Umbilical cord (tissue), 1 donor: ENCODE measurements at regions not wholly inside any gene's neighbourhood (a gene's known extent, or its start where the extent isn't known, plus 50 kb on each side); places are given as distances from the start of the nearest gene placed in this dataset.

Experiments
- DNase-seq: peaks from one replicate; pipeline ENCODE4 v3.0.0-alpha.2; 2015; ENCODE audit warnings: low spot score

- DNase-seq, result no peak
These were observed 397.2 kb upstream of the FANCL start for GRCh38 chr2:58638256-58638805.

DNA sequence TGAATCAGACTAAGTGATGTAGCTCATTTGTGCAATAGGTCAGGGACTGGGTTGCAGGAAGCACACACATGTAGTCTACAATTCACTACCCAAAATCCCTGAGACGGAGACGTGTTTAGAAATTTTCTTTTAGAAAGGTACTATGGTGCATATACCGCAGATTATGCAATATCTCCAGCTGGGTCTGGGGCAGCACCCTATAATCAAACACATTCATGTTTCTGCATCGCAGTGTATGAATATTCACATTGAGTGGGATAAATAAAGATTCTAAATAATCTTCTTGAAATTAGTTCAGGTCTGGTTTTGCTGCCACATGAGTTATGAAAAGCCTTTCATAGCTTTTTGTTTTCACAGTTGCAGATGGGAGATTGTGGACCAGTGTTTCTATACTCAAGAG lies 395.7 kb upstream of the FANCL start:
- no peak for DNase-seq

DNA sequence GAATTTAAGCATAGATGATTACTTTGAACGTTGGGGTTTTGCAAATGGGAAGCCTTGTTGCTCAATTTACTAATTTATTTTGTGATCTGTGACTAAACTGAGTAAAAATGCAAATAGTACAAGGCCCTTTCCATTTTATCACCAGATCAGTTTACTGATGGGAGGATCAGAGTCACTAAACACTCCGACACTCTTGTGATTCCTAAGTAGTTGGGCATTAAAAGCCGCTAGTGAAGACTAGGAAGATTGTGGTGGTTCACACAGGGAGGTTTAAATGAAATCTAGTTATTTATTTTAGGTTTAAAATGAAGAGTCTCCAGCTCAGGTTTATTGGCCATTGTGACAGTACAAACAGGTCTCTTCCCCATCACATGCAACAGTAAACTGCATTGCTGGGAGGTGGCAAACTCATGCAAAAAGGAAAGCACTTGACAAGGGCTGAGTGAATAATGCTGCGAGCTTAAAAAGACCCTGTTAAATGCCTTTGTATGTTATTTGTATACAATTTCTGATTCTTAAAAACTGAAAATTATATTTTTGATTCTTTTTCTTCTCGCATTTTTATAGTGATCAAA lies 394.8 kb upstream of the FANCL start:
- no peak for DNase-seq

- DNase-seq, result no peak
These were observed 393.7 kb upstream of the FANCL start for GRCh38 chr2:58634653-58635370.

GRCh38 chr2:58633613-58634365 lies 392.7 kb upstream of the FANCL start:
- no peak for DNase-seq

- DNase-seq, result no peak
These were observed 390.9 kb upstream of the FANCL start for GRCh38 chr2:58631986-58632385.

DNA sequence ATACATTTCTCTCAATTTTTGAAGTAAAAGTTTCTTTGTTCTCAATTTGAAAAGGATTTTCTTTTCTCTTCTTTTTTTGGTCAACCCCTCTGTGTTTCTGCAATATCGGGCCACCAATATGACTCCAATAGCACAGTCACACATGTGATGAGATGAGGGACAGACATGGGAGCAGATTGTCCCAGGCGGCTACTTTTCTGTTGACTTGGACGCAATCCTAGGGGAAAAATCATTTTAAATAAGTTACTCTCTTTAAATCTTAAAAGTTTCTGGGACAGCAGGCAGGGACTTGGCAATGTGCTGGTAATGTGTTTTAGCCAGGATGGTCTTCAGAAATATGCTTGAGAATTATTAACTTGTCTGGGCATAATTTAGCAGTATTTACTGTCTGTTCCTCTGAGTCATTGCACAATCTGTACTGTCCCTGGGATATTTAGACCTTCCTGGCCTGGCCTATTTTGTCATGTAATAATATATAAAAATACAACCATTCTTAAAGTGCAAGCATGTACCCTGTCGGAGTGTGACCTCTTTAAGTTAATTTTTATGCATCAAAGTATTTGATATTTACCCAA lies 388.5 kb upstream of the FANCL start:
- no peak for DNase-seq

DNA sequence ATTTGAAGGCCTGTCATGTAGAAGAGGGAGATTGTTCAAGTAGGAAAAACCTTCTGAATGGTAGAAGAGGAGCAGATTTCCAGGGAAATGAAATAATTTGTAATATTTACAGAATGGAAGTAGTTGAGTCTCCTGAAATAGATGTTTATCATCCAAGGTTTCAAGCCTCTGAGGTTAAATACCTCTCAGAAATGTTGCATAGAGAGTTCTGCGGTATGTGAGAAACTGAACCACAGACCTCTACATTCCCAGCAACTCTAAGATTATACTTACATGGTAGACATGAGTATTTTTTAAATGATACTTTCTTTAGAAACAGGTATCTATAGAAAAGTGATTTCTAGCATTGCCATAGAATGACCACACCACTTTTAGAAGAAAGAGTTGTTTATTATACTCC lies 379.8 kb upstream of the FANCL start:
- no peak for DNase-seq

GRCh38 chr2:58620093-58620492 lies 379.0 kb upstream of the FANCL start:
- no peak for DNase-seq

GRCh38 chr2:58616961-58617360 lies 375.8 kb upstream of the FANCL start:
- no peak for DNase-seq

GRCh38 chr2:58614219-58614618 lies 373.1 kb upstream of the FANCL start:
- no peak for DNase-seq

GRCh38 chr2:58612973-58613372 lies 371.8 kb upstream of the FANCL start:
- DNase-seq, result no peak

DNA sequence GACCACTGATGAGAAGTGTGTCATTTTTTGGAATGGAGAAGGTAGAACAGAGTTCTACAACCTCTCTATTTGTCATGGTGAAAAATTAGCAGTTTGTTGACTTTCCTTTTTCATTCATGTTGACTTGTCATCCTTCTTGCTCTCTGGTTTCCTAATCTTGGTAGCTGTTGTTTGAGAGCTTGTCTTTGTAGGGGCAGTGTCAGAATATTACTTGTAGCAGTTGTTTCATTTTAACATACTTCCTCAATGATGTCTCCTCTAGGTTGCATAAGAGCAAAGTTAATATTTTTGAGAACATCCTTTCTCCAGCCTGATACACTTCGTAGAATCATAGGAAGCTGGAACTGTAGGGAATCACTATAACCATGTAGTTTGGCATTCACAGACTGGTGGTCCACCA lies 368.2 kb upstream of the FANCL start:
- DNase-seq, result no peak

DNA sequence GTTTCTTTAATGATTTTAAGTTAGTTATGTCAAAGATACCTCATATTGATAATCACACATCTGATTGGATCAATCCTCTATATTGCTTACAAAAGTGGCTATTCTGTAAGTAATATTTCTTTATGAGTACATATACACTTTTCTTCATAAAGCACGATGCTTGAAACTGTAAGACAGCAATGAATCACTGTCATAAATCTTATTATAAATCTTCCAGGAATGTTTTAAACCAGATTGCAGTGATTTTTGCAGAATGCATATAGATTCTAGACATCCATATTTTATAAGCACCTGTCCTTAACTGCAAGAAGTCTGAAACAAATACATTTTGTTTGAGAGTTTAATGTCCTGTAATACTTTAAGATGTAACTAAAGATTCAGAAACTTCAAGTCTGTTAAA lies 367.0 kb upstream of the FANCL start:
- DNase-seq, result no peak

- DNase-seq, result no peak
These were observed 366.3 kb upstream of the FANCL start for GRCh38 chr2:58607448-58607847.

DNA sequence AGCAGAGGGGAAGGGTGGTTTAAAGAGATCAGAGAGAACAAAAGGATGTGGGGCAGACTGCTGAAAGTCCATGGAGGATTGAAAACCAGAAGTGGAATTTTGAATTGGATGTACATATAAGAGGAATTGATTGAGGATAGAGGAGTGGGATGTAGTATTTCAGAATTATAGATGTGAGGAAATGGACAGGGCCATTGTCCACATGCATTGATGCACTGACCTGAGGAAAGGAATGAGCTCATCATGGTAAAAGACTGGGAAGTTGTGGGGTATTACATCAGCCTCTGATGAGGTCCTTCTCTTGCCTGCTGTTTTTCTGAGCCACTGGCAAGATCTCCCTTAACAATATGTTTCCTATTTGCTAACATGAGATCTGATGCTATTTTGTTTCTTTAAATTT lies 365.7 kb upstream of the FANCL start:
- no peak for DNase-seq

DNA sequence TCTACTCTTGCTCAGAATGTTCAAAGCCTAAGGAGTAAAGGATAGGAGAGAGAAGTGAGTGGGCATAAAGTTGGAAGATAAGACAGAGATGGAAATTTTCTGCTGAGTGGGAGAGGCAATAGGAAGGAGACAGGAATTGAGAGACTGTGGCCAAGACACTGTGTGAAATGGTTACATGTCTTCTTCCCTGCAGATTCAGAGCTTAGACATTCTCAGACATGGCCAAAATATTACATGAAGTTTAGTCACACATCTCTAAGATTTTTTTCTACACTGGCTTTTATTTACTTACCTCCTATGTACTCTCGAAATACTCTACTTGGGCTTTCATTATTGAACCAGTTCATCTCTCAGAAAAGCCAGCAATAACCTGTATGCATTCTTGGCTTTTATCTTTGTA lies 363.0 kb upstream of the FANCL start:
- no peak for DNase-seq

DNA sequence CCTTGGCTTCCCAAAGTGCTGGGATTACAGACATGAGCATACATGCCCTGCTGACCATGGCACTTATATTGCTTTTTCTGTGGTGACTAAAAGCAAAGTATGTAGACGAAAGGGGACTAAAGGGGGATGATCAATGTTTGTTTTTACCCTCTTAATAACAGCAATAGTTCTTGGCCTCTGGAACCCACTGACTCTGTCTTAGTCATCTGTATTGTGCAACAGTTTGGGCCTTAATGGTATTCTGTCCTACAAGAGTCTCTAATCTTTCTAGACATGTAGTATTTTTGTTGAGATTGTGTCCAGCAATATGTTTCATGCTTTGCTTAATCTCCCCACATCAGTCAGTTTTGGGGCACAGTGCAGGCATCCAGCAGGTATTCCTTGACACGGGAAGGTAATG lies 359.9 kb upstream of the FANCL start:
- DNase-seq, result no peak

DNA sequence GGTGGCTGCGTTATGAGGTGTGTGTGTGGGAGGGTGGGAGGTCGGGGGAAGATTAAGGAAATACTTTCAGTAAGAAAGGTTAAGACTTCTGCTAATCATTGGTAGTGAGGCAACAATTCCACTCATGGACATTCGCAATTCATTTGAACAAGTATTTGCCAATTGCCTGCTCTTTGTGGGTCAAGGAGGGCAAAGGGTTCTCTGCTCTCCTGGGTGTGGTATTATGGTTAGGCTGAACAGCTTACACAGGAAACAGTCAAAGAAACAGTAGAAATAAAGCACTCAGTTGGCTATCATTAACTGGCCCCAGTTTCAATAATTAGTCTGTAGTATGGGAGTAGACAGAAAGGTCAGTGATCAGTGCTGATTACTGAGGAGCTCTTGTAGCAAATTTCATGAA lies 357.0 kb upstream of the FANCL start:
- DNase-seq, result no peak

DNA sequence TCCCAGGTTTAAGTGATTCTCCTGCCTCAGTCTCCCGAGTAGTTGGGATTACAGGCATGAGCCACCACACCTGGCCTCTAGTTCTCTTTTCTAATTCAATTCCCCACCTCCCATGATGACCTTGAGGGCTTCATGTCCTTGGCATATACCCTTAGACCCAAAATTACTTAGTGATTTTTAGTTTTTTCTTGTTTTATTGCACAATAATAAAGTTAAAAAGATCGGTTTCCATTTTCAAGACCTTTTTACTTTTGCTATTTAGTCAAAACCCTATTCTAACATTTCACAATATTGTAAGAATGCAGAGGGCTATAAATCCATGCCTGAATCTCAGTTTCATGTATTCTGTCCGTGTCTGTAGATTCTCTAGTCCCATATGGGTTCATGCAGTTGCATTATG lies 354.6 kb upstream of the FANCL start:
- DNase-seq, result no peak

DNA sequence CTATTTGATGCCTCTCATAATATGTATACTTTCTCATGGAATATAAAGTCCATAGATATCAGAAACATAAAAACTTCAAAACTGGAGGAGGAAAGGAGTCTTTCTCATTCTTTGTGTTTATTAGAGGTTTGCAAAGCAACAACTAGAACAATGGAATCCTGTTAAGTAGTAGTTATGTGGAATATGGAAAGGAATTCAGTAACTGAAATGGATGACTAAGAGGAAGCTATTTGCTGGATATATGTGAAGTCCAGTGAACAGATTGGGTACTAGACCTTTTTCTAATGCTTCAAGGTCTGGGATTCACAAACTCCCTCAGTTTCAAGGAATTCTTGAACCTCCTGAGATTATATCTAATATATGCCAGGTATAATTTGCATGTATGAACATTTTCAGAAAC lies 353.6 kb upstream of the FANCL start:
- no peak for DNase-seq

- no peak for DNase-seq
These were observed 353.1 kb upstream of the FANCL start for GRCh38 chr2:58594175-58594574.
